Tibial nerve (tissue), 4 donors: ENCODE measurements at regions not wholly inside any gene's neighbourhood (a gene's known extent, or its start where the extent isn't known, plus 50 kb on each side); places are given as distances from the start of the nearest gene placed in this dataset.
"Not testable (repeated sequence)": the region's sequence is repeated elsewhere in the genome, so short reads cannot be mapped to it uniquely, and the experiment has no call there.

Experiments used
- DNase-seq, 2 donors: peaks; one replicate each; pipeline ENCODE4 v3.0.0-alpha.2; 2019; ENCODE audit warnings: low spot score in 2 of 2
- H3K27ac ChIP-seq, 4 donors: fragments of 200-600 bp; sonication (generic) in 3 of 4; one replicate each; pipeline ENCODE4 v1.5.1; 2017 to 2019; ENCODE audit warnings: mild to moderate bottlenecking in 1 of 4
- H3K27me3 ChIP-seq, 2 donors: fragments of 200-600 bp; sonication (generic) in 1 of 2; one replicate each; pipeline versions ENCODE4 v1.5.1 to v1.6.0; 2017 to 2019
- H3K36me3 ChIP-seq, 3 donors: fragments of 200-600 bp; sonication (generic); one replicate each; pipeline ENCODE4 v1.5.1; 2018 to 2019
- H3K4me1 ChIP-seq, 4 donors: fragments of 200-600 bp; sonication (generic) in 3 of 4; one replicate each; pipeline ENCODE4 v1.5.1; 2017 to 2019
- H3K4me3 ChIP-seq, 4 donors: fragments of 200-600 bp; sonication (generic) in 3 of 4; one replicate each; pipeline ENCODE4 v1.5.1; 2017 to 2019; ENCODE audit warnings: mild to moderate bottlenecking in 1 of 4, moderate library complexity in 1 of 4
- H3K9me3 ChIP-seq, 4 donors: fragments of 200-600 bp; sonication (generic) in 3 of 4; one replicate each; pipeline ENCODE4 v1.5.1; 2017 to 2019
- EP300 ChIP-seq, 2 donors: sonication (generic); formaldehyde crosslinking; IDR thresholded peaks; one replicate each; pipeline ENCODE4 v1.6.1; 2017; ENCODE audit warnings: antibody characterized with exemption in 2 of 2, mild to moderate bottlenecking in 1 of 2
- POLR2A ChIP-seq, 2 donors: fragments of 450-650 bp; IDR thresholded peaks; one replicate each; pipeline ENCODE4 v1.6.1; 2017; ENCODE audit warnings: antibody characterized with exemption in 2 of 2, mild to moderate bottlenecking in 2 of 2, moderate library complexity in 2 of 2
- WGBS, 2 donors: methylation state at CpG; one replicate each; pipeline ENCODE4 v1.1.5; 2018; 5-methylcytosine and 5-hydroxymethylcytosine counted together
- TF ChIP-seq, protein P1 (sequence below), 5 experiments: fragments of 200-600 bp in 3 of 5; fragments of 450-650 bp in 2 of 5; sonication (generic) in 3 of 5; IDR thresholded peaks; one replicate each; pipeline ENCODE4 v1.5.1; 2016 to 2019; ENCODE audit warnings: antibody characterized with exemption in 5 of 5, mild to moderate bottlenecking in 3 of 5, moderate library complexity in 2 of 5

DNA sequence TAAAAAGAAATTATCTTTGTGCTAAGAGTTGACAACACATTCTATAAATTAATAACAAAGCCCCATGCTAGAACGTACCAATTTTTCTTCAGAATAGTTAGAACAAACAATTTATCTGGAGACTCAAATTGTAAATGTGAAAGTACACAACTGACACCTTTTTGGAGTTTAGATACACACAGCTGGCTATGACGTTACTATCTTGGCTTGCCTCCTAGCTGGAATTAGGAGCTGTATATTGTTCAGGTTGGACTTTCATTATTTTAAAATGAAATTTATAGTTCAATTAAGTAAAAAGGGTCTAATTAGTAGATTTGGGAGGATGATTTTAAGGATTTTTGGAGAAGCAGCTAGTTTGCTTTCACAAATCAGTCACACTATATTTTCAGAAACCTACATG lies 393.9 kb upstream of the RIOK2 start:
- Histone ChIP-seq H3K4me3 (no peak overlapping the region), H3K27ac (no peak overlapping the region), H3K36me3 (no peaks in the 10 kb centered on the region), H3K9me3 (no peaks in the 10 kb centered on the region), H3K27me3 (no peaks in the 10 kb centered on the region), H3K4me1 (no peaks in the 10 kb centered on the region)
- 44 to 60% methylated on average over 2 of the region's 2 CpGs for WGBS, 2 donors
- TF ChIP-seq, protein P1, sequence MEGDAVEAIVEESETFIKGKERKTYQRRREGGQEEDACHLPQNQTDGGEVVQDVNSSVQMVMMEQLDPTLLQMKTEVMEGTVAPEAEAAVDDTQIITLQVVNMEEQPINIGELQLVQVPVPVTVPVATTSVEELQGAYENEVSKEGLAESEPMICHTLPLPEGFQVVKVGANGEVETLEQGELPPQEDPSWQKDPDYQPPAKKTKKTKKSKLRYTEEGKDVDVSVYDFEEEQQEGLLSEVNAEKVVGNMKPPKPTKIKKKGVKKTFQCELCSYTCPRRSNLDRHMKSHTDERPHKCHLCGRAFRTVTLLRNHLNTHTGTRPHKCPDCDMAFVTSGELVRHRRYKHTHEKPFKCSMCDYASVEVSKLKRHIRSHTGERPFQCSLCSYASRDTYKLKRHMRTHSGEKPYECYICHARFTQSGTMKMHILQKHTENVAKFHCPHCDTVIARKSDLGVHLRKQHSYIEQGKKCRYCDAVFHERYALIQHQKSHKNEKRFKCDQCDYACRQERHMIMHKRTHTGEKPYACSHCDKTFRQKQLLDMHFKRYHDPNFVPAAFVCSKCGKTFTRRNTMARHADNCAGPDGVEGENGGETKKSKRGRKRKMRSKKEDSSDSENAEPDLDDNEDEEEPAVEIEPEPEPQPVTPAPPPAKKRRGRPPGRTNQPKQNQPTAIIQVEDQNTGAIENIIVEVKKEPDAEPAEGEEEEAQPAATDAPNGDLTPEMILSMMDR (IDR thresholded peaks at IDR 0.05): no peak
- TF ChIP-seq POLR2A (IDR thresholded peaks at IDR 0.05): no peak
- TF ChIP-seq EP300 (IDR thresholded peaks at IDR 0.05): no peak
- DNase-seq: no peak

DNA sequence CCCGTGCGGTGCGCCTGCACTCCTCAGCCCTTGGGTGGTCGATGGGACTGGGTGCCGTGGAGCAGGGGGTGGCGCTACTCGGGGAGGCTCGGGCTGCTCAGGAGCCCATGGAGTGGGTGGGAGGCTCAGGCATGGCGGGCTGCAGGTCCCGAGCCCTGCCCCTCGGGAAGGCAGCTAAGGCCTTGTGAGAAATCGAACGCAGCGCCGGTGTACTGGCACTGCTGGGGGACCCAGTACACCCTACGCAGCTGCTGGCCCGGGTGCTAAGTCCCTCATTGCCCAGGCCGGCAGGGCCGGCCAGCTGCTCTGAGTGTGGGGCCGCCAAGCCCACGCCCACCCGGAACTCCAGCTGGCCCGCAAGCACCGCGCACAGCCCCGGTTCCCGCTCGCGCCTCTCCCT lies 396.9 kb upstream of the RIOK2 start:
- not testable (repeated sequence) for H3K4me1 ChIP-seq, H3K9me3 ChIP-seq, H3K27me3 ChIP-seq, H3K27ac ChIP-seq, DNase-seq, H3K4me3 ChIP-seq, H3K36me3 ChIP-seq
- WGBS, 2 donors: 96 to 98% methylated on average over 22 to 26 of the region's 29 CpGs

DNA sequence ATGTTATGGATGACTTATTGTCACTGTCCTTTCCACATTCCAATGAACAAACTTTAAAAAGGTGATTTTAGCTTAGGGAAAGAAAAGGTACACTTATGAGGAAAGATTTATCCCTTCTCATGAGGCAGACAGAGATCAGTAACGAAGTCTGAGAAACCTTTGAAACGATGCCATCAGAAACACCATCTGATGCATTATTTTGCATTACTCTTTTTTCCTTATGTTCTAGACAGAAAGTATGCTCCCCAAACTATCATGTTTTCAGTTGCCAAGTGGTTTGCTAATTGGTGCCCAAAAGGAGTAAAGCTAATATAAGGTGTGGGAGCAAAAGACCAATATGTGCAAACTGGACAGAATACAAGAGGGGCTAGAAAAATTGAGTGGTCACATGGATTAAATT lies 397.7 kb upstream of the RIOK2 start:
- Histone ChIP-seq H3K27ac (no peak overlapping the region), H3K36me3 (no peaks in the 10 kb centered on the region), H3K9me3 (no peaks in the 10 kb centered on the region), H3K4me3 (no peak overlapping the region), H3K27me3 (no peaks in the 10 kb centered on the region), H3K4me1 (no peaks in the 10 kb centered on the region)
- 80 to 86% methylated on average over 2 of the region's 2 CpGs for WGBS, 2 donors
- no peak for DNase-seq
- TF ChIP-seq, protein P1 (IDR thresholded peaks at IDR 0.05): no peak
- no peak for TF ChIP-seq POLR2A (IDR thresholded peaks at IDR 0.05)
- TF ChIP-seq EP300 (IDR thresholded peaks at IDR 0.05): no peak

DNA sequence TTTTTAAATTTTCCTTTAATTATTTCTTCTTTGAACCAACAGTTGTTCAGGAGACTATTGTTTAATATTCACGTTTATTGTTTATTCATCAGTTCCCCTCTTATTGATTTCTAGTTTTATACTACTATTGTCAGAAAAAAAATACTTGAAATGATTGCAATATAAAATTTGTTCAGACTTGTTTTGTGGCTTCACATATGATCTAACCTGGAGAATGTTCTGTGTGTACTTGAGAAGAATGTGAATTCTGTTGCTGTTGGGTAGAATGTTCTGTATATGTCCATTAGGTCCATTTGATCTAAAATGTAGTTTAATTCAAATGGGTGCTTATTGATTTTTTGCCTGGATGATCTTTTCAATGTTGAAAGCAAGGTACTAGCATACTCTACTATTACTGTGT lies 408.7 kb upstream of the RIOK2 start:
- Histone ChIP-seq H3K4me1 (no peaks in the 10 kb centered on the region), H3K27ac (no peak overlapping the region), H3K36me3 (no peaks in the 10 kb centered on the region), H3K9me3 (peaks cover 0 to 16% (median 2%) of the 10 kb centered on the region in 4 donors), H3K27me3 (no peaks in the 10 kb centered on the region), H3K4me3 (no peak overlapping the region)
- WGBS, 2 donors: 79 to 90% methylated on average over 1 of the region's 1 CpG
- no peak for DNase-seq
- TF ChIP-seq, protein P1 (IDR thresholded peaks at IDR 0.05): no peak
- no peak for TF ChIP-seq EP300 (IDR thresholded peaks at IDR 0.05)
- no peak for TF ChIP-seq POLR2A (IDR thresholded peaks at IDR 0.05)

DNA sequence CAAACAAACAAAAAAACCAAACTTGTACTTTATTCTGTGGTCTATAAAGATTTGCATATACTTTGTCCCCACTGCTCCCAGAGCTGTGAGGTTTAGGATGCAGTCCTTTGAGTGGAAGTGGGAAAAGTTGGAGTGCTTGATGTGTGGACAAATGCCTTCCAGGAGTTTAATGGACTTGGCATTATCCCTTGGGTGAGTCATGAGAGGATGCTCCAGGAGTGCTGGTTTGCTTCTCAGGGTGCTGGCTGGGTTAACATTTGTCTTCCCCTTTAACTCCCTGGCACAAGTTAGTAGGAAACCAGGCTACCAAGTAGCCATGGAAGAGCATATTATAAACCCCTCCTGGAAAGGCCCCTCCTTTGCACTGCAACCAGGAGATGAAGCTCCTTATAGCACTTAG lies 417.4 kb upstream of the RIOK2 start:
- Histone ChIP-seq H3K4me1 (no peaks in the 10 kb centered on the region), H3K9me3 (peaks cover 0 to 46% (median 14%) of the 10 kb centered on the region in 4 donors), H3K4me3 (no peak overlapping the region), H3K36me3 (no peaks in the 10 kb centered on the region), H3K27ac (no peak overlapping the region), H3K27me3 (no peaks in the 10 kb centered on the region)
- TF ChIP-seq, protein P1 (IDR thresholded peaks at IDR 0.05): no peak
- no peak for TF ChIP-seq POLR2A (IDR thresholded peaks at IDR 0.05)
- no peak for TF ChIP-seq EP300 (IDR thresholded peaks at IDR 0.05)
- DNase-seq: no peak

DNA sequence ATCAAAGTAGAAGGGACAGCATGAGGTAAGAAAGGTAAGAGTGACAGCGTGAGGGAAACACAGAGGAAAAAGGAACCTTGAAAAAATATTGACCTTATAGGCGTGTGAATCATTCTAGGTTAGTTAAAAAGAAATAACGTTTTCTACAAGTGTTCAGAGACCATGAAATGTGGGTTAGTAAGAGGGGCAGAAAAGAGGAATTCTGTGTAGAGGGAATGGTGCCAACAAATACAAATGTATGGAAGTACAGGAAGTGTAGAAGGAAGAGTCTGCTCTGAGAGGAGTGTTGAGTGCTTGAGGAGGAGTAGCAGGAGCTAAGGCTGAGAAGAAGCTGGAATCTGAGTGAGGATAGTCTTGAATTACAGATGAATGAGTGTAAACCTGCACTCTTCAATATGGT lies 418.6 kb upstream of the RIOK2 start:
- H3K9me3 ChIP-seq: peaks cover 0 to 37% (median 13%) of the 10 kb centered on the region in 4 donors

More for the DNA sequence above, 418.6 kb upstream of the RIOK2 start:
- H3K4me3 ChIP-seq: no peak overlapping the region
- H3K4me1 ChIP-seq: no peaks in the 10 kb centered on the region
- WGBS, 2 donors: 63 to 67% methylated on average over 3 of the region's 3 CpGs
- H3K36me3 ChIP-seq: no peaks in the 10 kb centered on the region
- TF ChIP-seq POLR2A (IDR thresholded peaks at IDR 0.05) (no peak), EP300 (IDR thresholded peaks at IDR 0.05) (no peak)
- TF ChIP-seq, protein P1 (IDR thresholded peaks at IDR 0.05): no peak
- no peak for DNase-seq
- H3K27me3 ChIP-seq: no peaks in the 10 kb centered on the region
- no peak overlapping the region for H3K27ac ChIP-seq
